Germinal center (tissue), 1 donor: ENCODE measurements at regions not wholly inside any gene's neighbourhood (a gene's known extent, or its start where the extent isn't known, plus 50 kb on each side); places are given as distances from the start of the nearest gene placed in this dataset.
"Not testable (repeated sequence)": the region's sequence is repeated elsewhere in the genome, so short reads cannot be mapped to it uniquely, and the experiment has no call there.

Source experiments
- DNase-seq: peaks from one replicate; pipeline ENCODE4 v3.0.0; 2012; ENCODE audit warnings: mixed read lengths, low spot score

- not testable (repeated sequence) for DNase-seq
These were observed 124.1 kb upstream of the TWIST2 start for GRCh38 chr2:238723740-238724320.

- DNase-seq = no peak
These were observed 123.2 kb upstream of the TWIST2 start for GRCh38 chr2:238724728-238725127.

- DNase-seq = no peak
These were observed 122.6 kb upstream of the TWIST2 start for GRCh38 chr2:238725298-238725697.

GRCh38 chr2:238726670-238727584 lies 121.0 kb upstream of the TWIST2 start:
- no peak for DNase-seq

GRCh38 chr2:238727585-238728329 lies 120.1 kb upstream of the TWIST2 start:
- DNase-seq = no peak

- no peak for DNase-seq
These were observed 119.3 kb upstream of the TWIST2 start for GRCh38 chr2:238728330-238729260.

- no peak for DNase-seq
These were observed 118.5 kb upstream of the TWIST2 start for GRCh38 chr2:238729261-238729935.

- no peak for DNase-seq
These were observed 117.8 kb upstream of the TWIST2 start for GRCh38 chr2:238730001-238730669.

DNA sequence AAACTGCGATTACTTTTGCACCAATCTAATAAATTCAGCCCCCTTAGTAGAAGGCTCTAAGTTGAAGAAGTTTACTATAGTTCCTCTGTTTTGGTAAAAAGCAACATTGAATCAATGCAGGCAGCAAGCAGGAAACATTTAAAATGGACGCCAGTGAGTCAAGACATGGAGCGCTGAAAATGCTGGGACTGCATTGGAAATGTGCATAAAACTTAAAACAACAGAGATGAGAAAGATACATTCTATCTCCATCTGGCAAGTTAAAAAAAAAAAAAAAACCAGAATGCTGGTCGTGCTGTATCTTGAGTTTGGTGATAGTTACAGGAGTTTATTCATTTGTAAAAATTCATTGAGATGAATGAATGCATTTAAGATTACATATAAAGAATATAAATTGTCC lies 117.0 kb upstream of the TWIST2 start:
- no peak for DNase-seq

DNA sequence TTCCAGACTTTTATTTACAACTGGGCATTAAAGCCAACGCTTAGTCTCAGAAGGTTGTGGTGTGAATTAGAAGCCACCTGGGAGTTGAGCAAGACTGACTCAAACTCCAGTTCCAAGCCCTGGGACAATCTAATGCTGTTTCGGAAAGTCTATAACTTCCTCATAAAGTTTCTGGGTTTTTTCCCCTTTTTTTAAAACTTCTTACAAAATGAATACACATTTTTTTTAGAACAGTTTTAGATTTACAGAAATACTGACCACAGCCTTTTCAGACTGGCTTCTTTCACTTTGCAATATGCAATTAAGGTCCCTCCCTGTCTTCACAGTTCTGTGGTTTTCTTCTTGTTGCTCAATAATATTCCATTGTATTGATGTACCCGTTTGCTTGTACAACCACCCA lies 115.9 kb upstream of the TWIST2 start:
- DNase-seq = no peak

DNA sequence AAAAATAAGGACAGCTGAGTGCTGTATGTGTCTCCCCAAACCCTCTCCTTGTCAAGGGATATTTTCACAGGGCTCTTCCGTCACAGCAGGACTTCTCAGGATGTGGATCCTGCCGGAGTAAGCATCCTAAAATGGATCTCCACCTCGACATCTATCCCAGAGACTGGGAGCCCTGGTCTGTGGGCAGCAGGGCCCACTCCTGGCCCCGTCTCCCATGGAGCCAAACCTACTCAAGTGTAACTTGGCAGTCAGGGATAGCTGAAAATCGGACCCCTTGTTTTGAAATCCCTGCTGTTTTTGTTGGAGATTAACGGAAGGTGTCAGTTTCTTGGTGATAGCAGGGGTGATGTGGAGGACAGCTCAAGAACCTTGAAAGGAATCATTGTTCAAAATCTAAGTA lies 109.0 kb upstream of the TWIST2 start:
- DNase-seq = no peak

DNA sequence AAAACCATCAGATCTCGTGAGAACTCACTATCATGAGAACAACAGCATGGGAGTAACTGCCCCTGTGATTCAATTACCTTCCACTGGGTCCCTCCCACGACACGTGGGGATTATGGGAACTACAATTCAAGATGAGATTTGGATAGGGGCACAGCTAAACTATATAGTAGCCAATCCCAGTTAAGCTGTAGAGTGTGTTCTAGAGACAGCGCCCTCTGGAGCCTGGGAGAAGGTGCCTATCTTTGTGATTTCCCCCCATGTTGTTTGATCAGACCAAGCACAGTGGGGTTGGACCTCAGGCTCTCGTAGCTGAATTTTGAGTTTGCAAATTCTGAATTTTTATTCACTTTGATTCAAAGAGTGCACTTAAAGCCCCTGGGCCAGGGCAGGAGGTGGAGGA lies 108.2 kb upstream of the TWIST2 start:
- no peak for DNase-seq

- DNase-seq = no peak
These were observed 106.6 kb upstream of the TWIST2 start for GRCh38 chr2:238741277-238741676.

- no peak for DNase-seq
These were observed 105.8 kb upstream of the TWIST2 start for GRCh38 chr2:238742066-238742465.

GRCh38 chr2:238742664-238743063 lies 105.2 kb upstream of the TWIST2 start:
- no peak for DNase-seq

- no peak for DNase-seq
These were observed 104.4 kb upstream of the TWIST2 start for GRCh38 chr2:238743243-238744065.

DNA sequence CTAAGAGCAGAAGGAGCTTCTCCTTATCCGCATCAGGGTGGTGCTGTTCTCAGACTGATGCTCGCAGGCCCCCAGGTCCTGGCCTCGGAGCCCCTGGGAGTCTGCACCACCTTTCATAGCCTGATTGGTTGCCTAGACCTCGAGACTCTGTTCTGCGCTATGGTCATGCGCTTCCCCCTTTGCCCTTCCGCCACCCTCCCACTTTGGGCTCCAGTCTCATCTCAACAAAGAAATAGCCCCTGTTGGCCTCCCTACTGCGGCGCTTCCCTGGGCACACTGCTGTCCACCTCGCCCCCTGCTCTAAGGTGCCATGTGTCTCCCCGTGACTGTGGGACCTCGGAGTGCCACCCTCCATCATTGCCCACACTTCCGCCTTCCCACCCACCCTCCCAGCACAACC lies 102.9 kb upstream of the TWIST2 start:
- no peak for DNase-seq

DNA sequence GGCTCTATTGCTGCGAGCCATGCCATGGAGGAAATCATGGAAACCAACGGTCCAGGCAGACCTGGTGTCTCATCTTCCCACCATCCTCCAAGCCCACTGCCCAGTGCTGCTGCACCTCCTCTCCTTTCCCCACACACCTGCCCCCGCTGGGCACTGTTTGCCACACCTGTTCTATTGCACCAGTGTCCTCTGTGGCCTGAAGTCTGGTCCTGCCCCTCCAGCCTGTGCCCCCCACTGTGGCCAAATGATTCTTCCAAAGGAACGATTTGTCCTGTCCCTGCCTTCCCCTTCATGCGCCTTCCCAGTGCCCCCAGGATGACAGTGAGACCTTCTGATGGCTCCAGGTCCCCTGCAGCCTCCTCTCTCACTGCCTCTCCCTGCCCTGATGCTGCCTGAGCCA lies 101.9 kb upstream of the TWIST2 start:
- no peak for DNase-seq

- no peak for DNase-seq
These were observed 100.8 kb upstream of the TWIST2 start for GRCh38 chr2:238747114-238747513.

- DNase-seq = no peak
These were observed 100.3 kb upstream of the TWIST2 start for GRCh38 chr2:238747557-238747956.
